Lung (tissue), 11 donors: ENCODE measurements at regions not wholly inside any gene's neighbourhood (a gene's known extent, or its start where the extent isn't known, plus 50 kb on each side); places are given as distances from the start of the nearest gene placed in this dataset.

ENCODE experiments used
- ATAC-seq: fragments of 200-7000 bp; cut with Tn5 transposase; one replicate; pipeline ENCODE4 v1.9.1; 2020; ENCODE audit warnings: moderate number of reproducible peaks; ENCODE audit not compliant: insufficient read depth, low FRiP score
- DNase-seq, 3 donors: peaks; one replicate each; pipeline ENCODE4 v3.0.0-alpha.2; 2013 to 2017
- H3K27ac ChIP-seq, 2 donors: one replicate each; pipeline ENCODE4 v1.5.1; 2013; ENCODE audit warnings: mild to moderate bottlenecking in 2 of 2, moderate library complexity in 2 of 2, control low read depth in 1 of 2, inconsistent platforms in 1 of 2, low read depth in 1 of 2, low read length in 1 of 2
- H3K27me3 ChIP-seq, 3 donors: one replicate each; pipeline ENCODE4 v1.5.1; 2013; ENCODE audit warnings: low read length in 2 of 3; ENCODE audit not compliant: control insufficient read depth in 3 of 3, insufficient read depth in 3 of 3
- H3K36me3 ChIP-seq, 4 donors: one replicate each; pipeline ENCODE4 v1.5.1; 2013; ENCODE audit warnings: low read length in 4 of 4, mild to moderate bottlenecking in 1 of 4, moderate library complexity in 1 of 4; ENCODE audit not compliant: control insufficient read depth in 4 of 4, insufficient read depth in 4 of 4
- H3K4me1 ChIP-seq, 5 donors: one replicate each; pipeline ENCODE4 v1.5.1; 2013; ENCODE audit warnings: low read length in 5 of 5, mild to moderate bottlenecking in 2 of 5, moderate library complexity in 1 of 5; ENCODE audit not compliant: control insufficient read depth in 5 of 5, insufficient read depth in 5 of 5
- H3K4me3 ChIP-seq: one replicate; pipeline ENCODE4 v1.5.1; 2013; ENCODE audit warnings: mild to moderate bottlenecking, control low read depth, moderate library complexity
- H3K9ac ChIP-seq, 2 donors: one replicate each; pipeline ENCODE4 v1.5.1; 2013; ENCODE audit warnings: low read length in 2 of 2, control low read depth in 1 of 2; ENCODE audit not compliant: insufficient read depth in 1 of 2
- H3K9me3 ChIP-seq, 4 donors: one replicate each; pipeline ENCODE4 v1.5.1; 2013; ENCODE audit warnings: low read length in 3 of 4, mild to moderate bottlenecking in 1 of 4, moderate library complexity in 1 of 4; ENCODE audit not compliant: control insufficient read depth in 4 of 4, insufficient read depth in 3 of 4
- CTCF ChIP-seq: IDR thresholded peaks from 2 replicates; pipeline ENCODE4 v1.5.1; 2012; ENCODE audit warnings: mild to moderate bottlenecking; ENCODE audit errors: control extremely low read depth, extremely low read depth
- WGBS, 2 donors: extraction: QIAGEN DNeasy Blood & Tissue Kit; methylation state at CpG; one replicate each; pipeline ENCODE4 v1.1.7; 2013; 5-methylcytosine and 5-hydroxymethylcytosine counted together
- donor health status: control.
- donor health status: control.
- donor health status: Bipolar disorder and iron deficiency.
- donor health status: healthy.
- donor health status: DM: yes; HTN: yes; CAD: no.

GRCh38 chr22:47247579-47248240 is 485.3 kb downstream of the TBC1D22A start:
- Histone ChIP-seq H3K4me1 (no peaks in the 10 kb centered on the region), H3K36me3 (no peaks in the 10 kb centered on the region), H3K9ac (no peak overlapping the region), H3K9me3 (peaks cover 0 to 6% (median 0%) of the 10 kb centered on the region in 4 donors), H3K4me3 (no peak overlapping the region), H3K27ac (no peak overlapping the region), H3K27me3 (no peaks in the 10 kb centered on the region)
- WGBS, 2 donors, result 66 to 73% methylated on average over 12 of the region's 12 CpGs
- no peak for TF ChIP-seq CTCF
- DNase-seq (no peak), ATAC-seq (no peak)

GRCh38 chr22:47245786-47246185 is 483.3 kb downstream of the TBC1D22A start:
- Histone ChIP-seq H3K36me3 (no peaks in the 10 kb centered on the region), H3K27me3 (no peaks in the 10 kb centered on the region), H3K9me3 (peaks cover 0 to 6% (median 0%) of the 10 kb centered on the region in 4 donors), H3K4me1 (no peaks in the 10 kb centered on the region), H3K4me3 (no peak overlapping the region), H3K9ac (no peak overlapping the region), H3K27ac (no peak overlapping the region)
- no peak for TF ChIP-seq CTCF
- DNase-seq (no peak), ATAC-seq (no peak)
- 87 to 89% methylated on average over 7 of the region's 7 CpGs for WGBS, 2 donors

GRCh38 chr22:47245286-47245685 is 482.8 kb downstream of the TBC1D22A start:
- H3K9ac ChIP-seq, result no peak overlapping the region
- 78% methylated on average over 3 of the region's 3 CpGs for WGBS, 2 donors
- no peak overlapping the region for H3K4me3 ChIP-seq
- no peaks in the 10 kb centered on the region for H3K4me1 ChIP-seq
- H3K27me3 ChIP-seq, result no peaks in the 10 kb centered on the region
- no peak for TF ChIP-seq CTCF
- no peak for ATAC-seq
- no peak overlapping the region for H3K27ac ChIP-seq
- no peak for DNase-seq
- peaks cover 0 to 6% (median 0%) of the 10 kb centered on the region in 4 donors for H3K9me3 ChIP-seq
- no peaks in the 10 kb centered on the region for H3K36me3 ChIP-seq

GRCh38 chr22:47240116-47240515 is 477.7 kb downstream of the TBC1D22A start:
- Histone ChIP-seq H3K36me3 (no peaks in the 10 kb centered on the region), H3K27ac (no peak overlapping the region), H3K4me1 (peaks cover 0 to 6% (median 0%) of the 10 kb centered on the region in 5 donors), H3K27me3 (no peaks in the 10 kb centered on the region), H3K4me3 (no peak overlapping the region), H3K9me3 (peaks cover 0 to 4% (median 0%) of the 10 kb centered on the region in 4 donors), H3K9ac (no peak overlapping the region)
- ATAC-seq (no peak), DNase-seq (no peak)
- no peak for TF ChIP-seq CTCF
- WGBS, 2 donors, result 57 to 72% methylated on average over 10 of the region's 10 CpGs
